ENCODE measurements at regions not wholly inside any gene's neighbourhood (a gene's known extent, or its start where the extent isn't known, plus 50 kb on each side); places are given as distances from the start of the nearest gene placed in this dataset.
A peak's percentile ranks its signal among the peaks of the same experiment; 100 is the strongest.

DNA sequence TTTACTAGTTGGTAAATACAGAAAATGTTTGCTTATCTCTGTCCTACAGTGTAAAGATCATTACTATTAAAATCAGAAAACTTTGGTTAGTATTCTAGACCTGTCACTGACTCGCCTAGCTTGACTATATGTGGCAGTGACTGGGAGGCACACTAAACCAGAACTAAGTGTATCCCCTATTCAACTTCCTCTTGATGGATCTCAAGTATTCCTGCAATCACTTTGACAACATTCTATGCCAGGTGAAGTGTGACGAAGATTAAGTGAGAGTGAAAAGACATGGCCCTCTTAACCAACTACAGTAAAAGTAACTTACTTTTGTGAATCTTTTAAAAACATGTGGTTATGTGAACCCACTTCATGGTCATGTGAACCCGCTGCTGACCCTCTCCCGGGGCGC lies 223.0 kb upstream of the ADAMTS5 start:
- DNase-seq (ENCODE audit: low spot score) = no peak

DNA sequence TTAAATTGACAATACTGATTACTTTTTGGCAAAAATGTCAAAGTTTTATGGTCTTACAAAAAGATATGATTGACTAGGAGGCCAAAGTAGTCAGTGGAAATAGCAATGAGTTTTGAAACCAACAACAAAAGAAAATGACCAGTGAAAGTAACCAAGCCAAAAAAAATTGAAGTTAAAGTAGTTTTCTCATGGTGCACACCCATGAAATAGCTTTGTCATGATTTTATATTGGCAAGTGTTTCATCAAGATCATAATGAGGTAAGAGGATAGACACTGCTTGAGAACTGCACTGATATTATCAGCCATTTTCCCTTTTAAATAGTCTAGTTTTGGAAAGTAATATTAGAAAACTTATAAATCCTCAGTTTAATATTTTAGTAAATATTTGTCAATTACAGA lies 206.2 kb upstream of the ADAMTS5 start:
- DNase-seq (ENCODE audit: low spot score) = no peak

DNA sequence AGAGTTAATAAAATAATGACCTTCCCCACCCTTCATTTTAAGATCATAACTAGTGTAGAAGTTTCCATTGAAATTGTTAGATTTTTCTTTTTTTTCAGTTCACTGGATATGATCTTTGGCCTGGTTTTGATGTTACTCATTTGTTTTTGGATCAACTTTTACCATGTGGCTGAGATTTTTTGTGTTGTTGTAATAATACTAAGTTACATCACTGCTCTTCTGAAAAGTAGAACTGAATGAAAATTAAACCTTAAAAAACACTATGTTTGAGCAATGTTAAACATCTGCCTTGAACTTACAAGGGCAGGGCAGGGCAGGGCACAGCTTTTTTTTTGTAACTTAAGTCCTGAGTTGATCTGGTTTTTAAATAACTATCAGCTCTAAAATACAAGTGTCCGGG lies 204.8 kb upstream of the ADAMTS5 start:
- DNase-seq (ENCODE audit: low spot score) = peak; percentile 16

DNA sequence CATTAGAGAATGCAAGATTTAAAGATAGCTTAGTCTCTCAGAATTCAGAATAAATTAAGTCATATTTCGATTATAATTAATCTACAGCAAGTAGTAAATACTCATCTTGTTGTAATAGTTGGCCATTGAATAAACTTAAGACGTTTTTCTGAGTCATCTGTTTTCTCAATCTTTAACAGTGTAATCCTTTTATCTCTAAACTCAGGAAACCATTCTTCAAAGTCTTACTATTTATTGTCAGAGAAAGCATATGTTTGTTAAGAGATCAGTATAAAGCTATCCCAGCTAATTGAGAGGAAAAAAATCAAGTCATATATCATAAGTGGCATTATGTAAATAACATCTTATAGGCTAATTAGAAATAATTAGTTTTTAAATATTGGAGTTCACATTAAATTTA lies 201.2 kb upstream of the ADAMTS5 start:
- peak; percentile 3 for DNase-seq (ENCODE audit: low spot score)

DNA sequence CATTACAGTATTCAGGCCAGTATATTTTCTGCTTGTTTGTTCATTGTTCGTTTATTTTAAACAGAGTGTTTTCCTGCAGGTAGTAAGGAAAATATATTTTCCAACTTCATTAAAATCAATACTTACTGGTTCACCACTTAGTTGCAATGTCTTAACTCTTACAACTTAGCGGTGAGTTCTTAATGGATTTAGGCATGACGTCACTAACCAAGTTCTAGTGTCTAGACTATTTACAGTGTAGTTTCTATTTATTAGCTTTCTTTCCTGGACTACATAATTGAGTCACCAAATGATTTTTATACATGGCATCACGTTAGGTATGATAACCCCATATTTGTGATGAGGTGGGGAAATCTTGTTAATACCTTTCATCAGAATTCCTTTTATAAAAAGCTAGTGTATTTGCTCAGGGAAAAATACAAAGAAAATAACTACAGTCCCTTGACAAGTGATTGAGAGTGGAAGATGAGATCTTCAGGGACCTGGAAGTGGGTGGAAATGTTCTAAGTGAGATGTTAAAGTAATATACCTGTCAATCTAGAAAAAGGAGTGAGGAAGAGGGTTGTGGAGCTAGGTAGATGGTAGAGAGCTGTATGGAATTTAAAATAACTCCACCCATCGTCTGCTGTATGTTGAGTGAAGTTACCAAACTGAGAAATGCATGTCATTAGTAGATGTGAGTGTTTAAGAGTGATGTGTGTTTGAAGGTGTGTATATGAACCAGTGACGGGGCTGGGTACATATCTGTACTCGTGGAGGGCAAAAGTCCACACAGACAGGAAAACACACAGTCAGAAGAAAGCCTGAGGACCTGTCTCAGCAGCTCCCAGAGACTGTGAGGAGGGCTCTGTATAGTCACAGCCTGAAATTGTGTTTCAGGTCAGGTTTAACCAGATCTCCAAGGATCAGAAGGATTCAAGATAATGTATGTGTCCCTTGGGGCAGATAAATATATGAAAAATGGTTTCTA lies 197.6 kb upstream of the ADAMTS5 start:
- DNase-seq (ENCODE audit: low spot score) = no peak

DNA sequence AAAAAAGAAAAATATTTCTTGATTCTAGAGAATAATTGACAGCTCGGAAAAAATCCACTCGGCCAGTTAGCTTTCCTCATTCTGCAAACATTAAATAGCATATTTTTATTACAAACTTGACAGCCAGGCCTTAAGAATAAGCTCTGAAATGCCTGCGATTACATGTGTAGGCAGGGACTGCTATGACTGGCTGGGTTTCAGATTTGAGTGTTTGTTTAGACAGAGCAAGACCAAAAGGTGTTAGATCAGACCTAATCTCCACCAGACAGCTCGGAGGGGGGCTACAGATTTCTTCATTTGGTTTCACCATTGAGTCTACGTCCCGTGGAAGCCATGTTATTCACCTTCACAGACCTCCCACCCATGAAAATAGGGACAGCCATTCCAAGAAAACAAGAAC lies 192.1 kb upstream of the ADAMTS5 start:
- DNase-seq (ENCODE audit: low spot score) = no peak

DNA sequence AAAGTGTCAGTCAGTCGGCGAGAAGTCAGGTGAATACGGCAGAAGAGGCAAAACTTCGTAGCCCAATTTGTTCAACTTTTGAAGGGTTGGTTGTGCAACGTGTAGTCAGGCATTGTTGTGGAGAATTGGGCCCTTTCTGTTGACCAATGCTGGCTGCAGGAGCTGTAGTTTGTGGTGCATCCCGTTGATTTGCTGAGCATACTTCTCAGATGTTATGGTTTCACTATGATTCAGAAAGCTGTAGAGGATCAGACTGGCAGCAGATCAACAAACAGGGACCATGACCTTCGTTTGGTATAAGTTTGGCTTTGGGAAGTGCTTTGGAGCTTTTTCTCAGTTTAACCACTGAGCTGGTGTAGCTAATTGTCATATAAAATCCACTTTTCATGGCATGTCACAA lies 190.2 kb upstream of the ADAMTS5 start:
- no peak for DNase-seq (ENCODE audit: low spot score)

DNA sequence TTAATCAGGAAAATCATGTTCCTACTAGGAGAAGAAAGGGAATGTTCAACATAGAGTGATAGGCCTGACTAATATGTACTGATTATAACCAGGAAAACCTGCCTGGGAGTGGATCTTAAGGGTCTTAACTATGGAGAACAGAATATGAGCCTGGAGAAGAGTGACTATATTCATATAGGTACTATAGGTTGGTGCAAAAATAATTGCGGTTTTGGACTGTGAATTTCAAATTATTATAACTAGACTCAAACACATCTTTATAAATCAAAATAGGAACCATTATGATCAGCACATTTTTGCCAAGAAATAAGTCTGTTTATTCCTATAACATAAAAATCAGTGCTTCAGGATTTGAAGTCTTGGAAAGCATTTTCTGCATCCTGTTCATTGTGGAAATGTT lies 189.8 kb upstream of the ADAMTS5 start:
- no peak for DNase-seq (ENCODE audit: low spot score)

DNA sequence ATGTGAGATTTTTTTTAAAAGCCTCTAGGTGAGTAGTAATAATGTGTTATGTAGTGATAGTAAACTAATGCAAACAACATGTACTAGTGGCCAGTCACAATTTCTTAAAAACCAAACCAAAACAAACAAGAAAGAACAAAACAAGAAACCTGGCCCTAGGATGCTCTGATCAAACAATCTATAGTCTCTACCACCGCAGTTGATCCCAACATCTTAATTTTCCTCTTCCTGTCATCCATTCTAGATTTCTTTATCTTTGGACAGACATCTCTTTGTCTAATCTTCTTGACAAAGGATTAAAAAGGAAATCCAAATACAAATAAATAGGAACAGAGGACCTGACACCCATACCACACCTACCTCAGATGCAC lies 188.2 kb upstream of the ADAMTS5 start:
- DNase-seq (ENCODE audit: low spot score) = no peak

DNA sequence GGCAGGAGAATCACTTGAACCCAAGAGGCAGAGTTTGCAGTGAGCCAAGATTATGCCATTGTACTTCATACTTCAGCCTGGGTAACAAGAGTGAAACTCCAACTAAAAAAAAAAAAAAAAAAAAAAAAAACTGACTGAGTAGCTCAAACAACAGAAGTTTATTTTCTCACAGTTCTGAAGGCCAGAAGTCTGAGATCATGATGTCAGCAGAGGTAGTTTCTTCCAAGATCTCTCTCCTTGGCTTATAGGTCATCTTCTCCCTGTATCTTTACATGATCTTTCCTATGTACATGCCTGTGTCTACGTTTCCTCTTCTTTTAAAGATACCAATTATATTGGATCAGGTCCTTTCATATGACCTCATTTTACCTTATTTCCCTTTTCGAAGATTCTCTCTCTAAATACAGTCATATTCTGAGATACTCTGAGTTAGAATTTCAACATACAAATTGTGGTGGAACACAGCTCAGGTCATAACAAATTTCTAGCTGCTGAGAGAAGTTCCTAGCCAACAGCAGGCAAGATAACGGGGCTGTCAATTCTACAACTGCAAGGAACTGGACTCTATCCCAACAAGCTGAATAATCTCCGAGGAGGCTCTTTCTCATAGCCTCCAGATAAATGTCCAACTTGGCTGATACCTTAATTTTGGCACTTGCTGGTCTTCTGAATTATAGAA lies 187.7 kb upstream of the ADAMTS5 start:
- DNase-seq (ENCODE audit: low spot score) = no peak

DNA sequence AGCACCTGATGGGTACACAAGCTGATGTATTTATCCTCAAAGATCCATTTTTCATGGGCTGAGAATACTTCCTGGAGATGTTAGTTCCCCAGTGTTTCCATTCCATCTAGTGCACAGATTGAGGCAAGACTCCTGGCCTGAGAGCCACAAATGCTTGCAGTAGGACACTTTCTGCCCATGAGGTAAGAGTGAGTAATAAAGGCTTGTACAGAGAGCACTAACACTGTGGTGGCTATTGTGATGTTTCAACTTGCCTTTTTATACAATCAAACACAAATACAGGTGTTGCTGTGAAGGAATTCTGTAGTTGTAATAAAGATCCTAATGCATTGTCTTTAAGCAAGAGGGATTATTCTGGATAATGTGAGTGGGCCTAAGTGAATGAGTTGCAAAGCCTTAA lies 186.1 kb upstream of the ADAMTS5 start:
- DNase-seq (ENCODE audit: low spot score) = no peak

DNA sequence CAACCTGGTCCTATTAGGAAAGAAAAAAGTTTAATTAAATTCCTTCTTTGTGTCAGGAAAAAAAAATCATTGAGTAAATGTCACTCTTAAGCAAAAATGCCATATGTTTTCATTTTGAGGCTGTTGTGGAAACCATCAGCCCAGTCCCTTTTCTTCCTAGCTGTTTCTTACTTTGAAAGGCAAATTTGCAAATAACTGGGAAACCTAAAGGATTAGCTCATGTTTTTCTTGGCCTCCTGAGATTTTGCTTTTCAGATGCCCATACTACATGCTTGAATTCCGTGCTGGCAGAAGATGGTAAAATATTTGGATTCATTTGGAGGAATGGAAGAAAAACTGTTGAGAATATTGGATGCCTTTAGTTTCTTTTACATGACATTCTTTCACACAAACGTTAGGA lies 182.1 kb upstream of the ADAMTS5 start:
- DNase-seq (ENCODE audit: low spot score) = peak; percentile 4

DNA sequence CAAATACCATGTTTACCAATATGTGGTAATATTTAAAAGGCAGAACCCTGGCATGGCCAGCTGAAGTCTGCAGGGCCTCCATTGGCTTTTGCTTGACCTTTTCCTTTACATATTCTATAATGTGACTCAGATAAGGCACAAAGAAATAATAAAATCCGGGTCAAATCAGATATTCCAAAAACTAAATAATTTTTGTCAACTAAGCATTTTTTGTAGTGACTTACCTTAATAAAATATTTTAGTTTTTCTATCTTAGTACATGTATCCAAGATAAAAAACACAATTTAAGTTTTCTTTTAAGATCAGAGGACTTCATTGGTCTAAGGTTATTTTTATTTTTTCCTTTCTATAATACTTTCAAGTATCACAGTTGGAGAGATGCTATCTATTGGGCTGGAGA lies 179.4 kb upstream of the ADAMTS5 start:
- no peak for DNase-seq (ENCODE audit: low spot score)

DNA sequence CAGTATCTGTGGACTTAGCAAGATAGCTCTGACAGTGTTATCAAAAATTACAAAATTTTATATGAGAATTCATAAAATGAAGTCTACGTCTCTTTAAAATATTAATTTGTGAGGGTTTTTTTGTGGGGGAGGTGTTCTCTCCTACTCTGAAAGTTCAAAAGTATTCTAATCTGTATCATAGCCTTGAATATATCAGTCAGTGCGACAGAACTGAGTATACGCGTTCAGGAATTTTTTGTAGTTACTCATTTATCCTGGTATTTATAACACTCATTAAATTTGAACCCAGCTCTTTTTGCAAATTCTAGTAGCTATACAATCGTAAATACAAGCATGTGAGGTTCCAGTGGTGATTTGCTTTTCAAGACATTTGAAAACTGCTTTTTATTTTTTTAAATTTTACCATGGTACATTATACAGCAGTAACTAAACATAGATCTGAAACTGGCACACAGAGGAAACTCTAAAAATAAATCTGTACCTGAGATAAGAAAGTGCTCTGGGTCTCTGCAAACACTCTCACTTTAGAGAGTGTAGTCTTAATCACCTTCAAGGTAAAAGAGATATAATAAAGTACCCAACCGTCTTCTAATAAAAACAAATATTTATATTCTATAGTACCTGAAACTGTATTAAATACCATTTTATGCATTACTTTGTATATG lies 178.4 kb upstream of the ADAMTS5 start:
- DNase-seq (ENCODE audit: low spot score) = no peak

DNA sequence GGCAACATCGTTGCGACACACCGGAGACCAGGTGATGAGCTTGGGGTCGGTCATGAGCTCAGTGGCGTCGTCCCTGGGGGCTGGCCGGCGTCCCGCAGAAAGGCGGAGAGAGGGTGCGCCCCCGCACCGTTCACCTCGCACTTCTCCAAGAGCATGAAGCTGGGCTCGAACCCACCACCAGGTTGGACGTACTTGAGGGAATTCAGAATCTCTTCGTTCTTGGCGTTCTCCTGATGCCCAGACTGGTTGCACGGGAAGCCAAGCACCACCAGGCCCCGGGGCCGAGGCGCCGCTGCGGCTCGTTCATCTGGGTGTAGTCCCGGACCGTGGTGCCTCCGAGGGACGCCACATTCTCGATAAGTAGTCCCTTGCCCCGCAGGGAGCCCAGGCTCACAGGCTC lies 176.6 kb upstream of the ADAMTS5 start:
- no peak for DNase-seq (ENCODE audit: low spot score)

DNA sequence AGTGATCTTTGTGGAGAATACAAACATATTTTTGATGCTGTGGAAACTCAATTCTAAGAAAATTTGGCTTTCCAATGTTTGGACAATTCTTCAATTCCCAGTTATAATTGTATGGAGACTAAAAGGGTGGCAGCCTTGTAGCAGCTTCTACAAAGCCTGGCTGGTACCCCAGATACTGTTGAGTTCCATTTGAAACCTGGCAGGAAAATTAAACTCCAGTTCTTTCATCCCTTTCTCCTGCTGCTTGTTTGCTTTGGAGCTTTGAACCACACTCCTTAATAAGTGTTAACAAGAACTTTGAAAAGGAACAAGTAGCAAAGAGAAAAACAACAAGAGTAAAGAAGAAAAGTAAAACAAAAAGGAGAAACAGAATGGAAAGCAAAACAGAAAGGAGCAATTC lies 172.6 kb upstream of the ADAMTS5 start:
- DNase-seq (ENCODE audit: low spot score) = no peak

DNA sequence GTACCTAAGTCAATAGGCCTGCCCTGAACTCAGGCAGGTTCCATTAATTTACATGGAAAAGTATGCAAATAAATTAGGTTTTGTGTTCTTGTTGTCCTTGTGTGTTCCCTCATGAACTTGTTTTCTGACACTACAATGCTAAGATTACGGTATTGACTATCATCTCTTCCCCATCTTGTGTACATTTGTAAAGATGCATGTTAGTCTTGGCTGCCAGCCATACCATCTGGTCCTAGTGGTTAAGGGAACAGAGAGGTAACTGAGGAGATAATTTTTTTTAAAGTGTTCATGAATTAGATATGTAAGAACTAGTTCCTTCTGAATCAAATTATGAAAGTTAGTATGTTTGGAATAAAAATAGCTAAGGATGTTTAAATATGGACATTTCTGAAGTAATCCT lies 167.6 kb upstream of the ADAMTS5 start:
- no peak for DNase-seq (ENCODE audit: low spot score)

DNA sequence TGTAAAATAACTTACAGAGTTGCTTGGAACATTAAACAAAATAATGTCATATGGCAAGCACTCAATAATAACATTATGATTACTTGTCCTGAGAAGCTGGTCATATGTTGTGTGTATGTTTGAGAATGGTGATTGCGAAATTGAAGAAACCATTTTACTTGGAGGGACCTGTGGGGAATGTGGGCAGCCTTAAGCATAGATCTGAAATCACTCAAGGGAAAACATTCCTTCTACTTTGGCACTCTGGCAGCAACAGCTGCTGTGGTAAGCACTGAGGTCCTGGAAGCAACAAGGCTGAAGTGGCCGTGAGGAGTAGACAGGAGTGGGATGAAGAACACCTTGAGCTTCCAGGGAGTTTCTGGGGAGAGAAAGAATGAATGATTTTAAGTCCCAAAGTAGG lies 165.4 kb upstream of the ADAMTS5 start:
- no peak for DNase-seq (ENCODE audit: low spot score)

DNA sequence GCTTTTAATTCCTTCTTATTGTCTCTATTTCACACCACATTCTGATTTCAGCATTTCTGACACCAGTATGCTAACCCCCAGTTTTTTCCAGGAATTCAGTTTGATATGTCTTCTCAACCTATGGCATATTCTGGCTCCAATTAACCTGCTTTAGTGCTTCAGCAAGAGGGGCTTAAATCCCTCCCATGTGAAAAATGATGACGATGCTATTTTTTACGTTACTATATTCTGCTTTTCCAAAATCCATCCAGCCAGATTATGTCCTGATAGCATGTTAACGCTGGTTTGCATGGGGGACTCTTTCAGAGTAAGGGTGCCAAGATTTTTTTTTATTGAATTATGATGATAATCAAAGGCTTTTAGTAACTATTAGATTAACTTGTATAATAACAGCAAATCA lies 163.3 kb upstream of the ADAMTS5 start:
- DNase-seq (ENCODE audit: low spot score) = no peak

DNA sequence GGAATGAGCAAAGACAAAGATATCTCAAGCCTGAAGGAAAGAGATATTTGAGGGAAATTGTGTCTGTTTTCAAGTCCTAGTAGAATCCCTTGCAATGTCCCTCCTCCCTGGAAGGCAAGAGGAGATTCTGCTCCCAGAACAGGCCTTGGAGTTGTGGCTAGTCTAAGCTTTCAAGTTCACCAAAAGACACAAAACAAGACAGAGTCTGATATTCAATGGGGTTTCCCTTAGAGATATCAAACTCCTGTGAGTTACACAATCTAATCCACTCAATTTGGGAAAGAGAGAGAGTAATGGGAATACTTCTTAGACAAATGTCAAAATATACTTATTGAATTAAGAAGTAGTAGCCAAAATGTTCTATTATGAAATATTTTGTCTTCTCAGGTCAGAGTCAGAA lies 162.8 kb upstream of the ADAMTS5 start:
- no peak for DNase-seq (ENCODE audit: low spot score)

DNA sequence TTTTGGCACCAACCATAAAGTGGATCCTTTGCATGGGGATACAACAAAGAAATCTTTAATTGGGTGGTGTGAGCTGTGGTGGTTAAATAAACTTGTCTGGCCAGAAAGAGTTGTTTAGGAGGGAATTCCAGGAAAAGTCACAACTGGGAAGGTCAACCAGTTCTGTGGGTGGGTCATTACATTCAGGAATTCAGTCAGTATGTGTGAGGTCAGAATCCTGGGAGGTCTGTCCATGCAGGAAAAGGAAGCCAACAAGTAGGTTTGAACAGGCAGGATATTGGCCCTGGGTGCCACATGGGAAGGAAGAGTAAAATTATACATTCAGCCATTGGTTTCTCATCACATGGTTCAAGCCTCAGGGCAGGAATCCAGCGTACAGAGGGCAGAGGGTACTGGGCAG lies 162.3 kb upstream of the ADAMTS5 start:
- DNase-seq (ENCODE audit: low spot score) = no peak

DNA sequence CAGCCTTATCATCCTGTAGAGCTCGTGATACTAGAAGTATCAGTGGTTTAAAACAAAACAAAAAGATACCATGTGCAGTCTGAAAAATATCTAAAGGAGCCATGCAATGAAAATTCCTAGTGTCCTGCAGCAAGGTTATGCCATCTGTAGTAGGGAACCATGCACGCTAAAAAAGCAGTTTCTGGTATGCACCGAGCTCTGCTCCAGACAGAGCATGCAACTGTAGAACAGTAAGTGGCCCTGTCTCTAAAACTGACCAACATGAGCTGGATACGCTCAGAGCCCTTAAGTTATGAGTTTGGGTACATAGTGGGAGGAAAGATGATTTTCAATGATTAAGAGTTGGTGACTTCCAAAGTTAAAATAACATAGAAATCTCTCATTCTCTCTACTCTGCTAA lies 159.3 kb upstream of the ADAMTS5 start:
- DNase-seq (ENCODE audit: low spot score) = no peak

DNA sequence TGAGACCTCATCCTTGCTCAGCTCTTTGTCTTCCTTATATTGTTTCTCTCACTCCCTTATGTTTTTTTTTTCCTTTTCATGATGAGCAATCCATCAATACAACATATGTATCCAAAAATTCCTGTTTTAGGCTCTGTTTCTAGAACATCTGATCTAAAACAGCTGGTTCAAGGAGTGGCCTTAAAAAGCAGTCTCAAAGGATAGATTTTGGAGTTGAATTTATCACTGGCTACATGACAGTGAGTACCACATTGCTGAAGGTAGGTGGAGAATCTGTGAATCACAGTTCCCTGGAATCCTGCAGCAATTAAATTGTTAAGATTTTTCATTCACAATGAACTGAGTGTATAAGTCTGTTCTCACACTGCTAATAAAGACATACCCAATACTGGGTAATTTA lies 155.8 kb upstream of the ADAMTS5 start:
- DNase-seq (ENCODE audit: low spot score) = no peak

Data from hepatic stellate cell (primary cell).